ENCODE measurements at regions not wholly inside any gene's neighbourhood (a gene's known extent, or its start where the extent isn't known, plus 50 kb on each side); places are given as distances from the start of the nearest gene placed in this dataset.

DNA sequence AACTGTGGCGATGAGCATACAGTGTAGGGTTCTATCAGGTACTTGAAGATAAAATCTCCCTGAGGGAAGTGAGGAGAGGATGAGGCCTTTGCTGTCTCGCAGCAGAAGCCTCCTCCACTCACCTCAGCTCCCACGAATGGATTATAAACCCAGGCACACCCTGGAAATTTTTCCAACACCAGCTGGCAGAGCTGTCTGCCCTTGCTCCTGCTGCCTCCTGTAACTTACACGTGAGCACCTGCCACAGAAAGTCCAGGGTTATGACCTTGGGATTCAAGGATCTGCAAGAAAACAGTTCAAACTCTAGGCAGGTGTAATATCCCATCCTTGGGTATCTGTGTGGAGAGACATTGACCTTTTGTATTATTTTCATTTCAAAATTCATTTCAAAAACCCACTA lies 70.9 kb upstream of the MYO16 start:
- intact Hi-C loops (cut with DNase I, micrococcal nuclease), result no loop called here
- no peak overlapping the region for H3K27ac Mint-ChIP-seq
- Histone ChIP-seq H3K36me3 (ENCODE audit: insufficient read depth, low read length) (no peaks in the 10 kb centered on the region), H3K9me3 (ENCODE audit: control insufficient read depth in 1 of 2, insufficient read depth in 1 of 2, low read length in 2 of 2) (no peaks in the 10 kb centered on the region), H3K27me3 (ENCODE audit: control insufficient read depth in 1 of 2, insufficient read depth in 2 of 2, low read length in 2 of 2) (no peaks in the 10 kb centered on the region), H3K4me3 (ENCODE audit: low read length) (no peak overlapping the region), H3K27ac (ENCODE audit: low read depth in 1 of 2, low read length in 2 of 2) (no peak overlapping the region), H3K4me1 (ENCODE audit: insufficient read depth, low read length) (no peaks in the 10 kb centered on the region)
- no peak overlapping the region for H3K4me3 Mint-ChIP-seq
- H3K4me1 Mint-ChIP-seq (ENCODE audit: low read depth), result no peaks in the 10 kb centered on the region
- H3K27me3 Mint-ChIP-seq, result peaks cover 5% of the 10 kb centered on the region
- H3K9me3 Mint-ChIP-seq, result no peaks in the 10 kb centered on the region
- no peak for ATAC-seq (ENCODE audit: poor library complexity)
- TF ChIP-seq CTCF (IDR thresholded peaks at IDR 0.05), result no peak
- H3K36me3 Mint-ChIP-seq (ENCODE audit: low read depth), result no peaks in the 10 kb centered on the region
- ChIA-PET POLR2A (no interaction called here), CTCF (no interaction called here)
- no peak for DNase-seq

- CTCF ChIA-PET, result no interaction called here
- H3K27me3 Mint-ChIP-seq, result peaks cover 5% of the 10 kb centered on the region
- intact Hi-C loops (cut with DNase I, micrococcal nuclease), result no loop called here
Observed at GRCh38 chr13:108560093-108560492, 69.3 kb upstream of the MYO16 start.

DNA sequence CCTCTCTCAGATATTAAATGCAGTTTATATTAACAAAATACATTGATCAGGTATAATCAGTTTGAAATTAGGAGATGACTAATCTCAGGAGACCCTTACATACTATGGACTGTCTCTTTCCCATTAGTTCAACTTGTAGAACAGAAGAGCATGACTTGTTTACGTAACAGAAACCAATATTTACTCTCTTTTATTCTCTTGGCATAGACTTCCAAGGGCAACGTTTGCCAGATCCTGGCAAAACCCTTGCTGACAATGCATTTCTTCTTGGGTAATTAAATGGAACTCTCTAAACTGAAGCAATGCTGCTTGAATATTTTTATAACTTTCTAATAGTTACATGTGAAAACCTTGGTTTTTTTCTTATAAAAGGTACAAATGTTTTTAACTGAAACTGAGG lies 68.3 kb upstream of the MYO16 start:
- H3K4me1 Mint-ChIP-seq (ENCODE audit: low read depth), result no peaks in the 10 kb centered on the region
- Histone ChIP-seq H3K36me3 (ENCODE audit: insufficient read depth, low read length) (no peaks in the 10 kb centered on the region), H3K27ac (ENCODE audit: low read depth in 1 of 2, low read length in 2 of 2) (no peak overlapping the region), H3K4me3 (ENCODE audit: low read length) (no peak overlapping the region), H3K4me1 (ENCODE audit: insufficient read depth, low read length) (no peaks in the 10 kb centered on the region), H3K9me3 (ENCODE audit: control insufficient read depth in 1 of 2, insufficient read depth in 1 of 2, low read length in 2 of 2) (no peaks in the 10 kb centered on the region), H3K27me3 (ENCODE audit: control insufficient read depth in 1 of 2, insufficient read depth in 2 of 2, low read length in 2 of 2) (no peaks in the 10 kb centered on the region)
- no peaks in the 10 kb centered on the region for H3K36me3 Mint-ChIP-seq (ENCODE audit: low read depth)
- no peak for ATAC-seq (ENCODE audit: poor library complexity)
- CTCF ChIA-PET, result no interaction called here
- DNase-seq, result no peak
- POLR2A ChIA-PET, result no interaction called here
- peaks cover 5% of the 10 kb centered on the region for H3K27me3 Mint-ChIP-seq
- intact Hi-C loops (cut with DNase I, micrococcal nuclease), result no loop called here
- H3K27ac Mint-ChIP-seq, result no peak overlapping the region
- no peak overlapping the region for H3K4me3 Mint-ChIP-seq
- no peak for TF ChIP-seq CTCF (IDR thresholded peaks at IDR 0.05)
- H3K9me3 Mint-ChIP-seq, result no peaks in the 10 kb centered on the region

More at GRCh38 chr13:108560093-108560492, 69.3 kb upstream of the MYO16 start:
- Histone ChIP-seq H3K4me1 (ENCODE audit: insufficient read depth, low read length) (no peaks in the 10 kb centered on the region), H3K27ac (ENCODE audit: low read depth in 1 of 2, low read length in 2 of 2) (no peak overlapping the region), H3K9me3 (ENCODE audit: control insufficient read depth in 1 of 2, insufficient read depth in 1 of 2, low read length in 2 of 2) (no peaks in the 10 kb centered on the region), H3K4me3 (ENCODE audit: low read length) (no peak overlapping the region), H3K36me3 (ENCODE audit: insufficient read depth, low read length) (no peaks in the 10 kb centered on the region), H3K27me3 (ENCODE audit: control insufficient read depth in 1 of 2, insufficient read depth in 2 of 2, low read length in 2 of 2) (no peaks in the 10 kb centered on the region)
- H3K27ac Mint-ChIP-seq, result no peak overlapping the region
- TF ChIP-seq CTCF (IDR thresholded peaks at IDR 0.05), result no peak
- H3K9me3 Mint-ChIP-seq, result no peaks in the 10 kb centered on the region
- H3K36me3 Mint-ChIP-seq (ENCODE audit: low read depth), result no peaks in the 10 kb centered on the region
- no peak for ATAC-seq (ENCODE audit: poor library complexity)
- H3K4me1 Mint-ChIP-seq (ENCODE audit: low read depth), result no peaks in the 10 kb centered on the region
- POLR2A ChIA-PET, result no interaction called here
- no peak for DNase-seq
- H3K4me3 Mint-ChIP-seq, result no peak overlapping the region

Data from CD4-positive, alpha-beta T cell (primary cell).